Caco-2 (cell line): ENCODE measurements at regions not wholly inside any gene's neighbourhood (a gene's known extent, or its start where the extent isn't known, plus 50 kb on each side); places are given as distances from the start of the nearest gene placed in this dataset.

Experiments used
- BruUV-seq: library from RNA; stranded (reverse); fragments of 400-500 nt; replicated peaks from 2 replicates; lab custom pipeline; 2021; lab: Mats Ljungman, UMichigan
- CTCF ChIA-PET: fragments of 300-600 bp; sonication (Branson Sonifier 250); formaldehyde crosslinking; loops from one replicate; lab custom pipeline; 2022; ENCODE audit warnings: antibody characterized with exemption; lab: Charles Lee
- POLR2A ChIA-PET: fragments of 300-600 bp; sonication (Branson Sonifier 250); formaldehyde crosslinking; loops from one replicate; lab custom pipeline; 2022; ENCODE audit warnings: antibody characterized with exemption; lab: Charles Lee
- DNase-seq, 2 experiments: peaks; one replicate each; pipeline versions ENCODE4 v3.0.0 to v3.0.0-alpha.2; 2020 to 2022
- H3K27me3 ChIP-seq: replicated peaks from 2 replicates; pipeline ENCODE4 v1.6.0; 2011; ENCODE audit warnings: low read length; ENCODE audit not compliant: control insufficient read depth, insufficient read depth
- H3K36me3 ChIP-seq: 2 replicates; pipeline ENCODE4 v1.5.1; 2011; ENCODE audit warnings: low read length; ENCODE audit not compliant: control insufficient read depth, insufficient read depth
- H3K4me1 ChIP-seq: fragments of 250-450 bp; sonication (Bioruptor Pico); 2 replicates; pipeline ENCODE4 v1.5.1; 2020; ENCODE audit warnings: mild to moderate bottlenecking
- H3K4me3 ChIP-seq: 2 replicates; pipeline ENCODE4 v1.5.1; 2011; ENCODE audit warnings: low read depth, mild to moderate bottlenecking, control low read depth, low read length
- H3K9me3 ChIP-seq: fragments of 250-450 bp; sonication (Bioruptor Pico); 2 replicates; pipeline ENCODE4 v1.5.1; 2020; ENCODE audit warnings: mild to moderate bottlenecking, moderate library complexity
- H3K27ac Mint-ChIP-seq: one replicate; pipeline ENCODE4 v1.8.0; 2022; ENCODE audit warnings: mixed read lengths; ENCODE audit not compliant: unreplicated experiment
- H3K27me3 Mint-ChIP-seq: one replicate; pipeline ENCODE4 v1.8.0; 2022; ENCODE audit warnings: mixed read lengths; ENCODE audit not compliant: insufficient read depth, unreplicated experiment
- H3K36me3 Mint-ChIP-seq: one replicate; pipeline ENCODE4 v1.8.0; 2022; ENCODE audit warnings: mild to moderate bottlenecking, mixed read lengths; ENCODE audit not compliant: insufficient read depth, unreplicated experiment
- H3K4me1 Mint-ChIP-seq: one replicate; pipeline ENCODE4 v1.8.0; 2022; ENCODE audit warnings: low read depth, mixed read lengths; ENCODE audit not compliant: unreplicated experiment
- H3K4me3 Mint-ChIP-seq: one replicate; pipeline ENCODE4 v1.8.0; 2022; ENCODE audit warnings: mild to moderate bottlenecking, moderate library complexity, mixed read lengths; ENCODE audit not compliant: unreplicated experiment
- H3K9me3 Mint-ChIP-seq: one replicate; pipeline ENCODE4 v1.8.0; 2022; ENCODE audit warnings: mixed read lengths; ENCODE audit not compliant: unreplicated experiment
- CTCF ChIP-seq, 2 experiments: fragments of 200-600 bp in 1 of 2; IDR thresholded peaks; 1 replicate in 1 of 2; 2 replicates in 1 of 2; pipeline versions ENCODE4 v1.5.1 to v1.8.0; 2011 to 2022; ENCODE audit warnings: antibody characterized with exemption in 1 of 2, control low read depth in 1 of 2, inconsistent platforms in 1 of 2, low read depth in 1 of 2, low read length in 1 of 2, mild to moderate bottlenecking in 1 of 2, moderate library complexity in 1 of 2; ENCODE audit not compliant: insufficient read depth in 1 of 2, severe bottlenecking in 1 of 2, unreplicated experiment in 1 of 2
- intact Hi-C: fragments of 100-400 bp; cut with micrococcal nuclease; formaldehyde crosslinking; loops from one replicate; pipeline ENCODE4 v1.10.0; 2022; ENCODE audit not compliant: unreplicated experiment

GRCh38 chr2:16537347-16537746 lies 128.3 kb downstream of the CYRIA start:
- no peak overlapping the region for H3K4me3 ChIP-seq
- ChIA-PET POLR2A (no interaction called here), CTCF (interaction anchor here (0.7 kb wide), 1 partner anchor 677 kb away, joined by 3 read pairs; no protein-coding TSS in a partner anchor)
- H3K9me3 ChIP-seq = no peaks in the 10 kb centered on the region
- BruUV-seq = no TSS peak
- intact Hi-C loops = no loop called here
- H3K36me3 ChIP-seq = no peaks in the 10 kb centered on the region
- H3K4me1 Mint-ChIP-seq = no peaks in the 10 kb centered on the region
- no peaks in the 10 kb centered on the region for H3K36me3 Mint-ChIP-seq
- H3K27me3 Mint-ChIP-seq = peaks cover 14% of the 10 kb centered on the region
- no peaks in the 10 kb centered on the region for H3K4me1 ChIP-seq
- H3K4me3 Mint-ChIP-seq = no peak overlapping the region
- no peak for TF ChIP-seq CTCF (IDR thresholded peaks at IDR 0.05; ENCODE audit: insufficient read depth in 1 of 2, low read depth in 1 of 2, low read length in 1 of 2, severe bottlenecking in 1 of 2, unreplicated experiment in 1 of 2)
- H3K27ac Mint-ChIP-seq = no peak overlapping the region
- H3K27me3 ChIP-seq = no peaks in the 10 kb centered on the region
- no peaks in the 10 kb centered on the region for H3K9me3 Mint-ChIP-seq
- no peak for DNase-seq

- no TSS peak for BruUV-seq
- no peaks in the 10 kb centered on the region for H3K9me3 ChIP-seq
- H3K4me1 Mint-ChIP-seq = no peaks in the 10 kb centered on the region
- H3K36me3 Mint-ChIP-seq = no peaks in the 10 kb centered on the region
- DNase-seq = no peak
- no peak overlapping the region for H3K27ac Mint-ChIP-seq
- H3K4me3 Mint-ChIP-seq = no peak overlapping the region
- H3K4me3 ChIP-seq = no peak overlapping the region
- peaks cover 14% of the 10 kb centered on the region for H3K27me3 Mint-ChIP-seq
- ChIA-PET CTCF (interaction anchor here (2.0 kb wide), 1 partner anchor 83 kb away, joined by 19 read pairs; no protein-coding TSS in a partner anchor), POLR2A (no interaction called here)
- no peak for TF ChIP-seq CTCF (IDR thresholded peaks at IDR 0.05; ENCODE audit: insufficient read depth in 1 of 2, low read depth in 1 of 2, low read length in 1 of 2, severe bottlenecking in 1 of 2, unreplicated experiment in 1 of 2)
- peaks cover 8% of the 10 kb centered on the region for H3K9me3 Mint-ChIP-seq
- H3K36me3 ChIP-seq = no peaks in the 10 kb centered on the region
- intact Hi-C loops = loop anchor here (5.0 kb wide), 1 partner anchor 231 kb away; no protein-coding TSS in a partner anchor
- no peaks in the 10 kb centered on the region for H3K4me1 ChIP-seq
- peaks cover 2% of the 10 kb centered on the region; the same call in 1 of the 2 replicates for H3K27me3 ChIP-seq
These were observed 139.4 kb downstream of the CYRIA start for GRCh38 chr2:16526193-16526592.

- Mint-ChIP-seq H3K4me3 (no peak overlapping the region), H3K9me3 (peaks cover 11% of the 10 kb centered on the region), H3K36me3 (no peaks in the 10 kb centered on the region), H3K27me3 (peaks cover 13% of the 10 kb centered on the region), H3K4me1 (no peaks in the 10 kb centered on the region), H3K27ac (no peak overlapping the region)
- no peaks in the 10 kb centered on the region for H3K9me3 ChIP-seq
- no peaks in the 10 kb centered on the region for H3K4me1 ChIP-seq
- no TSS peak for BruUV-seq
- peak; percentile 58 to 66 for TF ChIP-seq CTCF (IDR thresholded peaks at IDR 0.05; ENCODE audit: insufficient read depth in 1 of 2, low read depth in 1 of 2, low read length in 1 of 2, severe bottlenecking in 1 of 2, unreplicated experiment in 1 of 2)
- intact Hi-C loops = loop anchor here (1.0 to 5.0 kb wide), 2 partner anchors 83 to 232 kb away; no protein-coding TSS in a partner anchor
- no peaks in the 10 kb centered on the region for H3K36me3 ChIP-seq
- CTCF ChIA-PET = interaction anchor here (0.5 to 2.0 kb wide), 6 partner anchors 9 to 232 kb away, joined by 3 to 19 read pairs (median 3); no protein-coding TSS in a partner anchor
- POLR2A ChIA-PET = no interaction called here
- peak; percentile 62 to 68 for DNase-seq
- H3K27me3 ChIP-seq = no peaks in the 10 kb centered on the region
- H3K4me3 ChIP-seq = no peak overlapping the region
These were observed 140.3 kb downstream of the CYRIA start for GRCh38 chr2:16525265-16525887.
